GM23338 (cell line): ENCODE measurements at regions not wholly inside any gene's neighbourhood (a gene's known extent, or its start where the extent isn't known, plus 50 kb on each side); places are given as distances from the start of the nearest gene placed in this dataset.

Experiments used
- ATAC-seq: fragments of 200-7000 bp; cut with Tn5 transposase; 3 replicates; pipeline ENCODE4 v1.9.1; 2020
- DNase-seq: peaks from one replicate; pipeline ENCODE4 v3.0.0-alpha.2; 2015; ENCODE audit warnings: low spot score
- H2AFZ ChIP-seq: fragments of 200-600 bp; sonication (generic); 2 replicates; pipeline ENCODE4 v1.8.0; 2016; ENCODE audit warnings: antibody characterized with exemption, mild to moderate bottlenecking, moderate library complexity
- H3F3A ChIP-seq: fragments of 200-600 bp; sonication (generic); replicated peaks from 2 replicates; pipeline ENCODE4 v1.8.0; 2017; ENCODE audit warnings: antibody characterized with exemption, mixed run types, low read depth
- H3K27ac ChIP-seq: fragments of 200-600 bp; sonication (generic); 2 replicates; pipeline ENCODE4 v1.6.1; 2016; ENCODE audit warnings: low read depth
- H3K27me3 ChIP-seq: fragments of 200-600 bp; sonication (generic); 2 replicates; pipeline ENCODE4 v1.8.0; 2016; ENCODE audit warnings: mild to moderate bottlenecking, mixed run types, moderate library complexity; ENCODE audit not compliant: insufficient read depth
- H3K36me3 ChIP-seq: fragments of 200-600 bp; sonication (generic); 2 replicates; pipeline ENCODE4 v1.8.0; 2016; ENCODE audit warnings: mild to moderate bottlenecking; ENCODE audit not compliant: insufficient read depth
- H3K4me1 ChIP-seq: fragments of 200-600 bp; sonication (generic); 2 replicates; pipeline ENCODE4 v1.8.0; 2016; ENCODE audit warnings: mild to moderate bottlenecking, moderate library complexity; ENCODE audit not compliant: insufficient read depth
- H3K4me2 ChIP-seq: fragments of 200-600 bp; sonication (generic); 2 replicates; pipeline ENCODE4 v1.7.1; 2017; ENCODE audit warnings: mixed run types
- H3K4me3 ChIP-seq: fragments of 200-600 bp; sonication (generic); 2 replicates; pipeline ENCODE4 v1.6.1; 2016; ENCODE audit warnings: mixed run types
- H3K79me2 ChIP-seq: fragments of 200-600 bp; sonication (generic); replicated peaks from 2 replicates; pipeline ENCODE4 v1.8.0; 2017; ENCODE audit warnings: mild to moderate bottlenecking; ENCODE audit not compliant: insufficient read depth
- H3K9me2 ChIP-seq: fragments of 200-600 bp; sonication (generic); 2 replicates; pipeline ENCODE4 v1.8.0; 2017; ENCODE audit not compliant: insufficient read depth
- H4K20me1 ChIP-seq: fragments of 200-600 bp; sonication (generic); replicated peaks from 2 replicates; pipeline ENCODE4 v1.8.0; 2017; ENCODE audit warnings: mild to moderate bottlenecking; ENCODE audit not compliant: insufficient read depth
- H3K27ac Mint-ChIP-seq: 2 replicates; pipeline ENCODE4 v1.8.0; 2020; ENCODE audit warnings: inconsistent platforms, mild to moderate bottlenecking, moderate library complexity, mixed read lengths
- H3K27me3 Mint-ChIP-seq: 3 replicates; pipeline ENCODE4 v1.8.0; 2022; ENCODE audit warnings: low read depth, mild to moderate bottlenecking, moderate library complexity, mixed read lengths, inconsistent platforms; ENCODE audit not compliant: insufficient read depth, poor library complexity
- H3K36me3 Mint-ChIP-seq: 3 replicates; pipeline ENCODE4 v1.8.0; 2021; ENCODE audit warnings: low read depth, mild to moderate bottlenecking, inconsistent platforms, moderate library complexity, mixed read lengths
- H3K4me1 Mint-ChIP-seq: 3 replicates; pipeline ENCODE4 v1.8.0; 2020; ENCODE audit warnings: mild to moderate bottlenecking, inconsistent platforms, mixed read lengths
- H3K4me3 Mint-ChIP-seq: 3 replicates; pipeline ENCODE4 v1.8.0; 2021; ENCODE audit warnings: moderate library complexity, mild to moderate bottlenecking, inconsistent platforms, mixed read lengths
- H3K9me3 Mint-ChIP-seq: 3 replicates; pipeline ENCODE4 v1.8.0; 2020; ENCODE audit warnings: moderate library complexity, mild to moderate bottlenecking, inconsistent platforms, mixed read lengths
- CREB1 ChIP-seq: fragments of 250-450 bp; sonication (Bioruptor Pico); IDR thresholded peaks from 2 replicates; pipeline ENCODE4 v1.5.0; 2020; ENCODE audit warnings: low read depth, mild to moderate bottlenecking, moderate library complexity
- EZH2 ChIP-seq: fragments of 200-600 bp; sonication (generic); IDR thresholded peaks from one replicate; pipeline ENCODE4 v1.8.0; 2017; ENCODE audit warnings: antibody characterized with exemption, mild to moderate bottlenecking, low read depth; ENCODE audit not compliant: unreplicated experiment
- EZH2phosphoT487 ChIP-seq: fragments of 200-600 bp; sonication (generic); IDR thresholded peaks from one replicate; pipeline ENCODE4 v1.8.1; 2018; ENCODE audit warnings: antibody characterized with exemption; ENCODE audit not compliant: unreplicated experiment
- JUNB ChIP-seq: IDR thresholded peaks from one replicate; pipeline ENCODE4 v1.6.1; 2016; ENCODE audit warnings: antibody characterized with exemption; ENCODE audit not compliant: unreplicated experiment
- NANOG ChIP-seq: IDR thresholded peaks from 2 replicates; pipeline ENCODE4 v1.6.1; 2016; ENCODE audit warnings: antibody characterized with exemption, borderline replicate concordance
- POLR2AphosphoS5 ChIP-seq: IDR thresholded peaks from 2 replicates; pipeline ENCODE4 v1.6.1; 2016; ENCODE audit warnings: antibody characterized with exemption, low read depth
- STAT1 ChIP-seq: IDR thresholded peaks from one replicate; pipeline ENCODE4 v1.6.1; 2016; ENCODE audit warnings: antibody characterized with exemption; ENCODE audit not compliant: unreplicated experiment
- ZNF114 ChIP-seq: fragments of 250-450 bp; sonication (Bioruptor Pico); IDR thresholded peaks from 2 replicates; pipeline ENCODE4 v1.5.0; 2020; ENCODE audit warnings: mild to moderate bottlenecking, moderate library complexity
- ZNF331 ChIP-seq: fragments of 250-450 bp; sonication (Bioruptor Pico); IDR thresholded peaks from 2 replicates; pipeline ENCODE4 v1.5.0; 2020; ENCODE audit warnings: low read depth, mild to moderate bottlenecking, moderate library complexity
- TF ChIP-seq, protein P1 (sequence below), 2 experiments: fragments of 200-600 bp in 1 of 2; sonication (generic) in 1 of 2; conservative IDR thresholded peaks; 2 replicates each; pipeline versions ENCODE4 v1.5.1 to v1.6.1; 2016 to 2017; ENCODE audit warnings: antibody characterized with exemption in 2 of 2, low read depth in 2 of 2, mild to moderate bottlenecking in 2 of 2, moderate library complexity in 1 of 2
- TF ChIP-seq, protein P2 (sequence below): IDR thresholded peaks from 2 replicates; pipeline ENCODE4 v1.6.1; 2016; ENCODE audit warnings: antibody characterized with exemption

GRCh38 chr3:69442771-69443311 is 57.0 kb upstream of the FRMD4B start:
- Mint-ChIP-seq H3K36me3 (peaks cover 4% of the 10 kb centered on the region; the same call in 1 of the 3 replicates), H3K27ac (no peak overlapping the region), H3K4me3 (no peak overlapping the region), H3K4me1 (peaks cover 11% of the 10 kb centered on the region), H3K27me3 (no peaks in the 10 kb centered on the region), H3K9me3 (peaks cover 8% of the 10 kb centered on the region; the same call in 1 of the 3 replicates)
- Histone ChIP-seq H3K4me1 (peaks cover 8% of the 10 kb centered on the region; the same call in 1 of the 2 replicates), H3K79me2 (no peaks in the 10 kb centered on the region), H3K36me3 (no peaks in the 10 kb centered on the region), H3K9me2 (no peaks in the 10 kb centered on the region), H3K4me2 (no peak overlapping the region), H3K27ac (no peak overlapping the region), H3K27me3 (no peaks in the 10 kb centered on the region), H3K4me3 (no peak overlapping the region), H4K20me1 (no peaks in the 10 kb centered on the region), H2AFZ (no peak overlapping the region), H3F3A (no peaks in the 10 kb centered on the region)
- ATAC-seq (no peak), DNase-seq (no peak)
- TF ChIP-seq JUNB = no peak
- no peak for TF ChIP-seq EZH2phosphoT487
- TF ChIP-seq, protein P1, sequence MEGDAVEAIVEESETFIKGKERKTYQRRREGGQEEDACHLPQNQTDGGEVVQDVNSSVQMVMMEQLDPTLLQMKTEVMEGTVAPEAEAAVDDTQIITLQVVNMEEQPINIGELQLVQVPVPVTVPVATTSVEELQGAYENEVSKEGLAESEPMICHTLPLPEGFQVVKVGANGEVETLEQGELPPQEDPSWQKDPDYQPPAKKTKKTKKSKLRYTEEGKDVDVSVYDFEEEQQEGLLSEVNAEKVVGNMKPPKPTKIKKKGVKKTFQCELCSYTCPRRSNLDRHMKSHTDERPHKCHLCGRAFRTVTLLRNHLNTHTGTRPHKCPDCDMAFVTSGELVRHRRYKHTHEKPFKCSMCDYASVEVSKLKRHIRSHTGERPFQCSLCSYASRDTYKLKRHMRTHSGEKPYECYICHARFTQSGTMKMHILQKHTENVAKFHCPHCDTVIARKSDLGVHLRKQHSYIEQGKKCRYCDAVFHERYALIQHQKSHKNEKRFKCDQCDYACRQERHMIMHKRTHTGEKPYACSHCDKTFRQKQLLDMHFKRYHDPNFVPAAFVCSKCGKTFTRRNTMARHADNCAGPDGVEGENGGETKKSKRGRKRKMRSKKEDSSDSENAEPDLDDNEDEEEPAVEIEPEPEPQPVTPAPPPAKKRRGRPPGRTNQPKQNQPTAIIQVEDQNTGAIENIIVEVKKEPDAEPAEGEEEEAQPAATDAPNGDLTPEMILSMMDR (conservative IDR thresholded peaks at IDR 0.05; ENCODE audit: low read depth in 2 of 2) = no peak
- TF ChIP-seq, protein P2, sequence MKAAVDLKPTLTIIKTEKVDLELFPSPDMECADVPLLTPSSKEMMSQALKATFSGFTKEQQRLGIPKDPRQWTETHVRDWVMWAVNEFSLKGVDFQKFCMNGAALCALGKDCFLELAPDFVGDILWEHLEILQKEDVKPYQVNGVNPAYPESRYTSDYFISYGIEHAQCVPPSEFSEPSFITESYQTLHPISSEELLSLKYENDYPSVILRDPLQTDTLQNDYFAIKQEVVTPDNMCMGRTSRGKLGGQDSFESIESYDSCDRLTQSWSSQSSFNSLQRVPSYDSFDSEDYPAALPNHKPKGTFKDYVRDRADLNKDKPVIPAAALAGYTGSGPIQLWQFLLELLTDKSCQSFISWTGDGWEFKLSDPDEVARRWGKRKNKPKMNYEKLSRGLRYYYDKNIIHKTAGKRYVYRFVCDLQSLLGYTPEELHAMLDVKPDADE = no peak
- TF ChIP-seq CREB1 (CRISPR knock-in tag) = no peak
- TF ChIP-seq NANOG = no peak
- no peak for TF ChIP-seq ZNF331 (CRISPR knock-in tag)
- TF ChIP-seq ZNF114 (CRISPR knock-in tag) = no peak

GRCh38 chr3:69441732-69442131 is 55.8 kb upstream of the FRMD4B start:
- Histone ChIP-seq H4K20me1 (no peaks in the 10 kb centered on the region), H3K9me2 (no peaks in the 10 kb centered on the region), H3K27me3 (no peaks in the 10 kb centered on the region), H3K27ac (no peak overlapping the region), H3K4me2 (no peak overlapping the region), H3K4me3 (no peak overlapping the region), H2AFZ (no peak overlapping the region), H3K36me3 (no peaks in the 10 kb centered on the region), H3F3A (no peaks in the 10 kb centered on the region), H3K79me2 (no peaks in the 10 kb centered on the region), H3K4me1 (peaks cover 8% of the 10 kb centered on the region; the same call in 1 of the 2 replicates)
- TF ChIP-seq POLR2AphosphoS5 = no peak
- no peak for TF ChIP-seq EZH2
- TF ChIP-seq STAT1 = no peak
- no peak for TF ChIP-seq ZNF114 (CRISPR knock-in tag)
- no peak for TF ChIP-seq JUNB
- H3K27ac Mint-ChIP-seq = no peak overlapping the region
- peaks cover 11% of the 10 kb centered on the region for H3K4me1 Mint-ChIP-seq
- no peak for ATAC-seq
- no peak for DNase-seq
- peaks cover 4% of the 10 kb centered on the region; the same call in 1 of the 3 replicates for H3K36me3 Mint-ChIP-seq
- peaks cover 8% of the 10 kb centered on the region; the same call in 1 of the 3 replicates for H3K9me3 Mint-ChIP-seq
- H3K4me3 Mint-ChIP-seq = no peak overlapping the region
- no peaks in the 10 kb centered on the region for H3K27me3 Mint-ChIP-seq
